NOMO-1 treated with DMSO at 0.1 percent for 48 hours (cell line): ENCODE measurements at regions not wholly inside any gene's neighbourhood (a gene's known extent, or its start where the extent isn't known, plus 50 kb on each side); places are given as distances from the start of the nearest gene placed in this dataset.
A peak's percentile ranks its signal among the peaks of the same experiment; 100 is the strongest.
"Not testable (repeated sequence)": the region's sequence is repeated elsewhere in the genome, so short reads cannot be mapped to it uniquely, and the experiment has no call there.

Experiments used
- DNase-seq: peaks from one replicate; lab custom pipeline; 2025; ENCODE audit not compliant: unreplicated experiment; lab: John Stamatoyannopoulos, UW

DNA sequence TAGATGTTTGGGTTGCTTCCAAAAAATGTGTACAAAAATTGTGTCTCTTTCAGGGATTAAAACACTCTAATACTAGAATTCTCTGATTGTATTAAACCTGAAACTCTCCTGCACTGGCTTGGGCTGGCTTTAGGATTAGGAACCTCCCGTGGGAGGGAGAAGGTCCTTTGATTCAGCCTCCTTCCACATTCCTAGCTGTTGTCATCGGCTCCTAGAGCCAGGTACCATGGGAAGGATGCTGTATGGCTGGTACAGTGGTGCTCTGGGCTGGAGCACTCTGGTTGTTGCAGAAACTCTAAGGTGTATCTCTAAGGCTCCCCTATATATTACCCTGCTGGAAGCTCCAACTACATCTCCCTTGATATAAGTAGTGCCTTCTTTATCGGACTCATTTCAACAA lies 245.2 kb upstream of the FOXK1 start:
- no peak for DNase-seq

DNA sequence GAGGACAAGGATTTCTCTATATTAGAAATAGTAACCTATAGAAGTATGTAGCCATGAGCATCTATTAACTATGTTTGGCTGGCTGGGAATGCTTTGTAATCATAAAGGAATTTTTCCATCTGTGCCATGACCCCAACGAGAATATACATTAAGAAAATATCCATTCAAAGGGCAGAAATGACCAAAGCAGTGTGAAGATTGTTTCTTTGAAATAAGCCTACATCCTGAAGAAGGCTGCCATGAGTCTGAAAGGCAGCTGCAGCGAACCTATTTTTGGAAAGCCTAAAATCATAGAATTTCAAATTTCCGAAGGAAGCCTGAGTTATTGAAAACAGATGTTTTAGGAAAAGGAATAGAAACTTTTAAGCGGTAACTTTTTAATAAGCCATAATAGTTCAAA lies 244.2 kb upstream of the FOXK1 start:
- DNase-seq: no peak

DNA sequence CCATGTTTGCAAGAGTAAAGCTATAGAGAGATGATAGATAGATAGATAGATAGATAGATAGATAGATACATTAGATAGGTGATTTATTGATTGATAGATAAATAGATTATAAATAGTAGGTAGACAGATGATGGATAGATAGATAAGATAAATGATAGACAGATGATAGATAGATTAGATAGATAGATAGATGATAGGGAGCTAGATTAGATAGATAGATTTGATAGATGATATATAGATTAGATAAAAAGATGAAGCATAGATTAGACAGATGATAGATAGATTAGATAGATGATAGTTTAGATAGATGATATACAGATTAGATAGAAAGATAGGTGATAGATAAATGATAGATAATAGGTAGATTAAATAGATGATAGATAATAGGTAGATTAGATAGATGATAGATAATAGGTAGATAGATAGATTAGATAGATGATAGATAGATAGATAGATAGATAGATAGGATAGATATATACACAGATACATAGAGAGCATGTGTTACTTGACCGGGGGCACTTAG lies 243.3 kb upstream of the FOXK1 start:
- no peak for DNase-seq

DNA sequence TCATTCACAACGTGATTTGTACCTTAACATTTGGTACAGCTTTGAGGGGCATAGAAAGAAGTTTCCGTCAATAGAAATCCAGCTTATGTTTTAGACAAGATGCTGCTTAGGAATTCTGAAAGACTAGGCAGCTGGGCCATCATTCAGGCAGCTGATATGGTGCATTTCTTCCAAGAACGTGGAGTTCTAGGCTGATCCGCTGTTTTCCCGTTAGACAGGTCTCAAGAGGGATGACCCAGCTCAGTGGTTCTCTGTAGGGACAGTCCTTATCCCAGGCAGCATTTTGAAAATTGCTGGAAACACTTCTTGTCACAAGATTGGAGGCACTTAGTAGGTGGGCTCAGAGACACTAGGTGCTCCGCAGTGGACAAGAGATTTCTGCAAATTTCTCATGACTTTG lies 242.7 kb upstream of the FOXK1 start:
- no peak for DNase-seq

DNA sequence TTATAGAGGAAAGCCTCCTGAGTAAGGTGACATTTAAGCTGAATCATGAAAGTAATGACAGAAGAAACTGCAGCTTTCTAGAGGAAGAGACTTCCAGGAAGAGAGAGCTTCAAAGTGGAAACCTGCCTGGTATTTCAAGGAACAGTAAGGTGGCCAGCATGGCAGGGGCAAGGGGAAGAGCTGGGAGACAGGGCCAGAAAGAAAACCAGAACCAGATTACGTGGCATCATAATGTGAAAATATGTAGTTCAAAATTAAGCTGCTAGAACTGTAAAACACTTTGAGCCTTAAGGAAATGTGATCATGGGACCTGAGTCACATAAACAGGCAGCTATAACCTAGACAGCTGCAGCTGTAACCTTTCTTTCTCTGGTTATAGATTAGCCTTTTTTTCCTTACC lies 238.0 kb upstream of the FOXK1 start:
- no peak for DNase-seq

DNA sequence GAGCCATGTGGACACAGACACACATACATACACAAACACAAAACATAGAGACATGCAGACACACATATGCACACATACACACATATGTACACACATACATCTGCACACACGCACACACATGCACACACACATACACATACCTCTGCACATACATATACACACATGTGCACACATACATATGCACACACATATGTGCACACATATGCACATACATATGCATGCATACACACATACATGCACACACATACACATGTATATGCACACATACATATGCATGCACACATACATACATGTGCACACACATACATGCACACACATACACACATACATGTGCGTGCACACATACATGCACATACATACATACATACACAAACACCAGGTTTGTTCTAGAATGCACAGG lies 236.3 kb upstream of the FOXK1 start:
- no peak for DNase-seq

DNA sequence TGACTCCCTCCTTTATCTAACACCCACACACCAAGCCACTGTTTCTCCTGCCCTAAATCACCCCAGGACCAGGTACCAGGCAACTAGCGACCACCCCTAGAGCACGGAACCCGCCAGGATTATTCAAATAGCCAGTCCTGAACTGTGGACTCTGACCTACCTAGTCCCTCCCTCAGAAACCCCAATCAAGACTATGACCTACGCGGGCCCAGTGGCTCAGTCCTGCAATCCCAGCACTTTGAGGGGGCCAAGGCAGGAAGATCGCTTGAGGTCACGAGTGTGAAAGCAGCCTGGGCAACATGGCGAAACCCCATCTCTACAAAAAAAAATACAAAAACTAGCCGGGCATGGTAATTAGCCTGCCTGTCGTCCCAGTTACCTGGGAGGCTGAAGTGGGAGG lies 232.8 kb upstream of the FOXK1 start:
- no peak for DNase-seq

DNA sequence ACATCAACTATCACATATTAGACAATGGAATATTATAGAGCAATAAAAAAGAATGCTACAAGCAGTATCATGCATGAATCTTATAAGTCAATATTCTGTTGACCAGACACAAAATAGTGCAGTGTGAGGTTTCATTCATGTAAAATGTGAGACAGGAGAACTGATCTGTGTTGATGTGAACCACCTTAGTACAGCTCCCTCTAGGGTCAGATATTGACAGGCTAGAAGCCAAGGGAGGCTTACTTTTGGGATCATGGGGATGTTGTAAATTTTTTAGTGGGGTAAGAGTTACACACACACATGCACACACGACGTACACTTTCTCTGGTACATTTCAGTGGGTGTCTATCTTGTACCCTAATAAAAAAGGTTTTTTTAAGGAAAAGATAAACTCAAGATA lies 231.6 kb upstream of the FOXK1 start:
- no peak for DNase-seq

DNA sequence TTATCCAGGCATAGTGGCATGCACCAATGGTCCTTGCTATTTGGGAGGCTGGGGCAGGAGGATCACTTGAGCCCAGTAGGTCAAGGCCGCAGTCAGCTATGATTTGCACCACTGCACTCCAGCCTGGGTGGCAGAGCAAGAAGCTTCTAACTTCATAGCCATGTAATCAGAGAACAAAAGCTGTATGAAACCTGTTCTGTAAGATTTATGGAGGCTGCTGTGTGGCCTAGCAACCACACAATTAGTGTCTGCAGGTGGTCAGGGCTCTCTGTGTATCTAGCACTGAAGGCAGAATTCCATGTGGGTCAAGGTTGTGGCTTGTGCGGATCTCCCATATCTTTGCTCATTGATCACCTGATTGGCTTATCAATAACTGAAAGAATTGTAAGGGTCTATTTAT lies 221.5 kb upstream of the FOXK1 start:
- DNase-seq: no peak

DNA sequence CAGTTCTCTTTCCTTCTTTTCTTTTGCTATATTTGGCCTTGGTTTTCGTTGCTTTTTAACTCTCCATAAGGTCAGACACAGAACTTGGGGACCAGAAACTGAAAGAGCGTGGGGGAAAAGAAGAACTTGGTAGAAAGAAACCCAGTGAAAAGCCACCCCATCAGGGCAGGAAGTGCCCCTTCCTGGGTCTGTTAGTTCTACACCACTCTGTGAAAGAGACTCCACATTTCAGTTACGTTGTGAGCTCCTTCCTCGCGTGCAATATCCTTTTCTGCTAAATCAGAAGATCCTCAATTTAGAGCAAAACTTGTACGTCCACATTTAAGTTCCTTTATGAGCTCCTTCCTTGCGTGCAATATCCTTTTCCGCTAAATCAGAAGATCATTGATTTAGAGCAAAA lies 220.6 kb upstream of the FOXK1 start:
- peak; percentile 84 for DNase-seq

DNA sequence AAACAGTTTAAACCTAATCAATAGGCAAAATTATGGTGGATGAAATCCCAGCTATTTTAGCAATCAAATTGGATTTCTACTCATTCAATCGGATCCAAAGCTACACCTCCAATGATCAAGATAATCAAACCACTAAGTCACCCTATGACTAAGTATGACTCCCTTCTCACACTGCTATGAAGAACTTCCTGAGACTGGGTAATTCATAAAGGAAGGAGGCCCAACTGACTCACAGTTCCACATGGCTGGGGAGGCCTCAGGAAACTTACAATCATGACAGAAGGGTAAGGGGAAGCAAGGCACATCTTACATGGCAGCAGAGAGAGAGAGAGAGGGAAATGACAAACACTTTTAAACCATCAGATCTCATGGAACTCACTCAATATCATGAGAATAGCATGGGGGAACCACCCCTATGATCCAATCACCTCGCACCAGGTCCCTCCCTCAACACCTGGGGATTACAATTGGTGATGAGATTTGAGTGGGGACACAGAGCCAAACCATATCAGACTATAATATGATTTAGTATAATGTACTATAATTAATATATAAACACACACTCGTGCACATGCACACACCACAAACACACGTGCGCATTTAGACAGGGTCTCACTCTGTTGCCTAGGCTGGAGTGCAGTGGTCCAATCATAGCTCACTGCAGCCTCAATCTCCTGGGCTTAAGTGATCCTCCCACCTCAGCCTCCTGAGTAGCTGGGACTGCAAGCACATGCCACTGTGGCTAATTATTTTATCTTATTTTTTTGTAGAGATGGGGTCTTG lies 213.6 kb upstream of the FOXK1 start:
- no peak for DNase-seq

DNA sequence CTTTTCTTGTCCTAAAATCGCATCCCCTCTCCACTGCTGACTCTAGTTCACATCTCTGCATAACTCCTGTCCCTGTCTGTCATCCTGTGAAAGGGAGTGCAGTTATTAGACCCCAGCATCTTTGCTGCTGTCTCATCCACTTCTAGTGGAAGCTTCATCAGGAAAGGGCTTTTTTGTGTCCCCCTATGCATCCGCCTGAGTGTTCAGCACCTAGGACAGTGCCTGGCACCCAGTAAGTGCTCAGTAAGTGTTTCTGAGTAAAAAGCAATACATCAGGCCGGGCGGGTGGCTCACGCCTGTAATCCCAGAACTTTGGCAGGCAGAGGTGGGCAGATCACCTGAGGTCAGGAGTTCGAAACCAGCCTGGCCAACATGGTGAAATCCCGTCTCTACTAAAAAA lies 211.8 kb upstream of the FOXK1 start:
- DNase-seq: no peak

DNA sequence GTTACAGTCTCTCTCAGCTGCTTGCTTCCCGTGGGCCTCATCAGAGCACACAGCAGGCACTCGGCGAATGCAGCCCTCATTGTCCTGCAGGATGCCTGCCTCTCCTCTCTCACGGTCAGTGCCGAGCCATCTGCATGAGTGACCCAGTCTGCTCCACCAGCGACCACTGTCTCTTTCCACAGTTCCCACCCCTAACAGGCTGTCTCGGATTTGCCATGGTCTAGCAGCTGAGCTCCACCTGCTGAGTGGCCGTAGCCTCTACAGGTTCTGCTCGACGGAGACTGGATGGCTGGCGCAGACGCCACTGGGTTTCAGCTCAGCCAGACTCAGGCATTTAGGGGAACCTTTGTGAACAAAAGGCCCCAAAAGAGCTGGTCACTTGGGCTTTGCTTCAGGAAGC lies 209.4 kb upstream of the FOXK1 start:
- DNase-seq: no peak

DNA sequence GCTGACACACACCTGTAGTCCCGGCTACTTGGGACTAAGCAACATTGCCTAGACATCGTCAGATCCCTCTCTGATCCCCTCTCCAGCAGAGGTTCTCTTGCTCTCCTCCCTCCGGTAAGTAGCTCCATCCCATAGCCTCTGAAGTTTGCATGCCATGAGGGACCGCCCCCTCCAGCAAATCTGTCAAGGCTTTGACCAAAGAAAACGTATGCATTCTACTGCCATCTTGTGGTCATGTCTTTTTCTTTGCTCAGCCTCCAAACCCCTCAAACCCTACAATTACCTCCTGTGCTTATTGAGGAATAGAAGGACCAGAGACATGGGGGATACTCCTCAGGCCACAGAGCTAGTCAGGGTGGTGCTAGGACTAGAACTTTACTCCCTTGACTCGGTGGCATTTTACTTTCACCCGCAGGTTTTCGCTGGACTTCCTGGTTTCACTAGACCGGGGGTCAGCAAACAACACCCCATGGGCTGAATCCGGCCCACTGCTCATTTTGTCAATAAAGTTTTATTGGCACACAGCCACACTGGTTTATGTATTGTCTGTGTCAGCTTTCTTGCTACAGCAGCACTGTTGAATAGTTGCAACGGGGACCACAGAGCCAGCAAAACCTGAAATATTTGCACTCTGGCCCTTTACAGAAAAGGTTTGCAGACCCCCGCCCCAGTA lies 202.6 kb upstream of the FOXK1 start:
- peak; percentile 65 for DNase-seq

DNA sequence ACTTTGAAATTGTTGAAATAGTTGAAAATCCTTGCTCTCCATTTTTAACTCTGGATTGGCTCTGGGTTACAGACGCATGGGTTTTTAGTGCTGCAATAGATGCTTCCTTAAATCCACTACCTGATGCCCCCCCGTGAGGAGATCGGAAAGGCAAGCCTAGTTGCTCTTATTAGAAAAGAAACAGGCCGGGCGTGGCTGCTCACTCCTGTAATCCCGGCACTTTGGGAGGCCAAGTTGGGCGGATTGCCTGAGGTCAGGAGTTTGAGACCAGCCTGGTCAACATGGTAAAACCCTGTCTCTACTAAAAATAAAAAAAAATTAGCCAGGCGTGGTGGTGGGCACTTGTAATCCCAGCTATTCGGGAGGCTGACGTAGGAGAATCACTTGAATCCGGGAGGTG lies 202.0 kb upstream of the FOXK1 start:
- not testable (repeated sequence) for DNase-seq

DNA sequence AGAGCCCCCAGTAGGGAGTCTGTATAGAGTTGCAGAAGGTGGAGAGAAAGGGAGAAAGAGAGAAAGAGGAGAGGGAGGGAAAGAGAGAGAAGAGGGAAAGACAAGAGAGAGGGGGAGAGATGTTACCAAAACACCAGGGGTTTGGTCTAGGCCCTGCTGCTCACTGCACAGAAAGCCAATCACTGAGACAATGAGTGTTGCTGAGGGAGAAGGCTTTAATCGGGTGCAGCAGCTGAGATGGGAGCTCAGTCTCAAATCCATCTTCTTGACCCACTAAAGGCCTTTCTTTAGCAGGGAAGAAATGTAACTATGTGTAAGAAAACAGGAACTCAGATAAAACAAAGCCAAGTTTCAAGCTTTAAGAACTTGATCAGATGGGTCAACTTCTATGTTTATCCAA lies 198.2 kb upstream of the FOXK1 start:
- DNase-seq: no peak

DNA sequence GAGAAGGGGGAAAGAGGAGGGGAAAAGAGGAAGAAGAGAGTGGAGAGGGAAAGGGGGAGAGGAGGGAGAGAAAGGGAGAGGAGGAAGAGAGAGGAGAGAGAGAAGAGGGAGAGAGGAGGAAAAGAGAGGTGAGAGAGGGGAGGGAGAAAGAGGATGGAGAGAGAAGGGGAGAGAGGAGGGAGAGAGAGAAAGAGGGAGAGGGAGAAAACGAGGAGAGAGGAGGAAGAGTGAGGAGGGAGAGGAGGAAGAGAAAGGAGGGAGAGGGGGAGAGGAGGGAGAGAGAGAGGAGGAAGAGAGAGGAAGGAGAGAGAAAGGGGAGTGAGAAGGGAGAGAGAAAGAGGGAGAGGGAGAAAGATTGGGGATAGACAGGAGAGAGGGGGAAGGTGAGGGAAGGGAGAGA lies 197.6 kb upstream of the FOXK1 start:
- no peak for DNase-seq

DNA sequence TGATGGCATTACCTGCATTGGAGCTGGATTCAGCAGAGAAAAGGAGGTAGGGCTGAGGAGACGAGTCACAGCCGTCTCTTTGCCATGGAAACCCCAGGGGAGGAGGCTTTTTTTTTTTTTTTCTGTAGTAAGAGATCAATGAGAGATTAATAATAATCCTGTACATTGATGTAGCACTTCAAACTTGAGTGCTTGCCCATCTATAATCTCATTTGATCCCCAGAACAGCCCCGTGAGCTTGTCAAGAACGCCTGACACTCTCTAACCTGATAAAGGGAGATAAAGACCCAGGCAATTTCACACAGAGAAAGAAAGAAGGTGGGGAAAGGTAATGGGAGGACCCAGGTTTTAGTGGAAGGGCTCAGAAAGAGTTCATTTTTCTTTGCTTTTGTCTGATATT lies 195.2 kb upstream of the FOXK1 start:
- no peak for DNase-seq

DNA sequence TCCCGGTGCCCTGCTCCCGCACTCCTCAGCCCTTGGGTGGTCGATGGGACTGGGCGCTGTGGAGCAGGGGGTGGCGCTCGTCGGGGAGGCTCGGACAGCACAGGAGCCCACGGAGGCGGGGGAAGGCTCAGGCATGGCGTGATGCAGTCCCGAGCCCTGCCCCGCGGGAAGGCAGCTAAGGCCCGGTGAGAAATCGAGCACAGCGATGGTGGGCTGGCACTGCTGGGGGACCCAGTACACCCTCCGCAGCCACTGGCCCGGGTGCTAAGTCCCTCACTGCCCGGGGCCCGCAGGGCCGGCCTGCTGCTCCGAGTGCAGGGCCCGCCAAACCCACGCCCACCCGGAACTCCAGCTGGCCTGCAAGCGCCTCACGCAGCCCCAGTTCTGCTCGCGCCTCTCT lies 185.2 kb upstream of the FOXK1 start:
- DNase-seq: not testable (repeated sequence)

DNA sequence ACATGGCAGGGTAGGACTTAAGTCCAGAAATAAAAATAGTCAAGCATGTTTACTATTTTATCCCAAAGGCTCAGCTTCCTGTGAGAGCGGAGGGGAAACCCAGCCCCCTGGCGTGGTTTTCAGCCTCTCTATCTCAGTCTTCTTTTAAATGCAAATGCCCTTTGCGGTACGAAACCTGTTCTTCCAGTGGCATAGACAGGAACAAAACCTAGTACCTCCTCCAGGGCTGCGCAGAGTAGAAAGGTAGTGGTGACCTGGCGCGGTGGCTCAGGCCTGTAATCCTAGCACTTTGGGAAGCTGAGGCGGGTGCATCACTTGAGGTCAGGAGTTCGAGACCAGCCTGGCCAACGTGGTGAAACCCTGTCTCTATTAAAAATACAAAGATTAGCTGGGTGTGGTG lies 181.3 kb upstream of the FOXK1 start:
- DNase-seq: no peak

DNA sequence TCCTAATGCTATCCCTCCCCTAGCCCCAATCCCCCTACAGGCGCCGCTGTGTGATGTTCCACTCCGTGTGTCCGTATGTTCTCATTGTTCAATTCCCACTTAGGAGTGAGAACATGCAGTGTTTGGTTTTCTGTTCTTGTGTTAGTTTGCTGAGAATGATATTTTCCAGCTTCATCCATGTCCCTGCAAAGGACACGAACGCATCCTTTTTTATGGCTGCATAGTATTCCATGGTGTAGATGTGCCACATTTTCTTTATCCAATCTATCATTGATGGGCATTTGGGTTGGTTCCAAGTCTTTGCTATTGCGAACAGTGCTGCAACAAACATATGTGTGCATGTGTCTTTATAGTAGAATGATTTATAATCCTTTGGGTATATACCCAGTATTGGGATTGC lies 174.2 kb upstream of the FOXK1 start:
- not testable (repeated sequence) for DNase-seq

DNA sequence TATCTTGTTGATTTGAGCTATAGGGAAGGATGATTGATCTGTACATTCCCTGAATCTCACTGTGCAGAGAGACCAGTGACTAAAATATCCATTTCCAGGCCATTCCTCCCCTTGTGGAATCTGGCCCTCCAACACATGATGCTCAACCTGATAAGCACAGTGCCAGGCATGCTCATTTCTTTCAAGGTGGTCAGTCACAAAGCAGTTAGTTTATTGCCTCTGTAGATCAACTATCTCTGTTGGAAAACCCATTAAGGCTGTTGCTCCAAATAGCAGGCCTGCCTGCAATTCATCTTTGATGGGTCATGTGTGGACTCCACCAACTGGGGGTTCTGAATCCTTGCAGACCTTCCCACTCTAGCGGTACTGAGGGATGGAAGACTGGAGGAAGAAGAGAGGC lies 168.6 kb upstream of the FOXK1 start:
- no peak for DNase-seq
